Activated naive CD4-positive, alpha-beta T cell treated with anti-CD3 and anti-CD28 coated beads, Interleukin-2, amount 50 U/mL, for 72 hours (primary cell): ENCODE measurements at regions not wholly inside any gene's neighbourhood (a gene's known extent, or its start where the extent isn't known, plus 50 kb on each side); places are given as distances from the start of the nearest gene placed in this dataset.
"Not testable (repeated sequence)": the region's sequence is repeated elsewhere in the genome, so short reads cannot be mapped to it uniquely, and the experiment has no call there.

Experiments used
- ATAC-seq, 2 donors: fragments of 150-1000 bp; cut with Tn5 transposase; 2 replicates each; pipeline ENCODE4 v1.10.0; 2021; ENCODE audit warnings: mild to moderate bottlenecking in 2 of 2, moderate library complexity in 2 of 2
- DNase-seq, 2 donors: peaks; one replicate each; pipeline ENCODE4 v3.0.0; 2021 to 2022; ENCODE audit warnings: low spot score in 2 of 2
- H3K27ac Mint-ChIP-seq, 2 donors: one replicate each; pipeline ENCODE4 v1.8.0; 2022; ENCODE audit warnings: mild to moderate bottlenecking in 2 of 2, mixed read lengths in 2 of 2
- H3K36me3 Mint-ChIP-seq, 2 donors: one replicate each; pipeline ENCODE4 v1.8.0; 2022; ENCODE audit warnings: mixed read lengths in 2 of 2
- H3K9me3 Mint-ChIP-seq, 2 donors: one replicate each; pipeline ENCODE4 v1.8.0; 2022; ENCODE audit warnings: mixed read lengths in 2 of 2

DNA sequence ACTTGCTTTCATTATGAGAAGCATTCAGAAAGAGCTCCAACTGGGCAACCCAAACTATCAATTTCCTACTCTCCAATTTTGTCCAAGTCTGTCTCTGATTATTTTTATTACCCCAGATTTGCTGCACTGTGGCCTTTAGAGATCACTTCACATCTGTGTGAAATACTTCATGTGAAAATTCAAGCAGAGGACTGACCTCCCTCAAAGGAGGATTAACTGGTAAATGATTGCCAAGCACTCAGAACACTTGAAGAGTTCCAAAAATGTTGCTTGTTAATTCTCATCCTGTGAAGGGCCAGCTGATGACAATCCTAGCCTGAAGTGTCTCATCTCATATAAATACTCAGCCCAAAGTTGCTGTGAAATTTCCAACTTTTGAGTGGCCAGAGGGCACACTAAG lies 182.8 kb upstream of the DGKB start:
- no peak for DNase-seq
- H3K36me3 Mint-ChIP-seq: no peaks in the 10 kb centered on the region
- no peak overlapping the region for H3K27ac Mint-ChIP-seq
- no peak for ATAC-seq
- peaks cover 0 to 6% of the 10 kb centered on the region in 2 donors for H3K9me3 Mint-ChIP-seq

DNA sequence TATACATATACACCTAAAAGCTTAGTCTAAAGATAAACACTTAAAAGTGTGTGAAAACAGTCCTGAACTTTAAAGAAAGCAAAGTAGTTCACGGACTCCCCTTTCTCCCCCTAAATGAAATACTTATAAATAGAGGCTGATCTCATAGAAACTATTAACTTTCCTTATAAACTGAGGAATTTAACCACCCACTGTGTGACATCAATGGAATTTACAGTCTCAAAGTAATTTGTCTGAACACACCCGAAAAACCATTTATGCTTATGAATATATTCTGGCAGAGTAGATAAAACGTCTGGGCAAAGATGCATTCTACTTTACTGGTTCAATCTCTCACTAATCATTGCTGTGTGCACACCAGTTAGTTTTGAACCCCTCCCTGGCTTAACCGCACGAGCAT lies 181.8 kb upstream of the DGKB start:
- Mint-ChIP-seq H3K9me3 (peaks cover 0 to under 1% of the 10 kb centered on the region in 2 donors), H3K36me3 (no peaks in the 10 kb centered on the region), H3K27ac (no peak overlapping the region)
- DNase-seq (no peak), ATAC-seq (no peak)

DNA sequence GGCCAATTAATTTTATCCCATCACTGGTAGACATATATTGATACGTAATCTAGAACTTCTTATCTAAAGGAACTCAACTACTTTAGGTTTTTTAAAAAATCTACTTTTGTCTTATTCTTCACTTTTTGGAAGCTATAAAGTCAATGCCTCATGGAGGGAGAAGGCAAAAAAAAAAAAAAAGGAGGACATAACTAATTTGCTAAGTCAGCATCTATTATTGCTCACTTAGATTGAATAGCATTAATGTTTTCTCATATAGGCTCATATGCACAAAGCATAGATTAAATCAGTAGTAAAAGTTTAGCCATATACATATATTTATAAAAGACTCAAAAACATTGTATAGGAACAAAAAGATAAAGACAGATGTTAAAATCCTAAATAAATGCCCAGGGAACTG lies 179.3 kb upstream of the DGKB start:
- H3K36me3 Mint-ChIP-seq: peaks cover 0 to 5% of the 10 kb centered on the region in 2 donors
- ATAC-seq (no peak), DNase-seq (no peak)
- peaks cover 0 to 6% of the 10 kb centered on the region in 2 donors for H3K9me3 Mint-ChIP-seq
- H3K27ac Mint-ChIP-seq: no peak overlapping the region

DNA sequence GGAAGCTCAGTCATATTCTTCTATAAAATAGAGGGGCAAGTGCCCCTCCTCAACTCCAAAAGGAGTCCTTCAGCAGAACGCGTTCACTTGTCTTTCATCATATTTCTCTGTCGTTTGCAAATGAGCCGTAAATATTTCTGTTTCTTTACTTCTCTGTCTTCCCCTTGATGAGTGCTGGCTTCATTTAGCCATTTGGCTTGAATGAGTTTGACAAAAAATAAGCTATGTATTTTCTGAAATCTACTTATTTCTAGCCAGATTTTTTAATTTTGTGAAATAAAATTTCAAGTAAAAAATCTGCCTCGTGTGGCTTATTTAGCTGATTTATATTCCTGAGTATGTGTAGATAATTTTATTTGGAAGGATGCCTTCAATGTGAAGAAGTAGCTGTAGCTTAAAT lies 170.8 kb upstream of the DGKB start:
- DNase-seq: no peak
- no peak for ATAC-seq
- Mint-ChIP-seq H3K36me3 (peaks cover 0 to 3% of the 10 kb centered on the region in 2 donors), H3K9me3 (peaks cover 0 to 7% of the 10 kb centered on the region in 2 donors), H3K27ac (no peak overlapping the region)

DNA sequence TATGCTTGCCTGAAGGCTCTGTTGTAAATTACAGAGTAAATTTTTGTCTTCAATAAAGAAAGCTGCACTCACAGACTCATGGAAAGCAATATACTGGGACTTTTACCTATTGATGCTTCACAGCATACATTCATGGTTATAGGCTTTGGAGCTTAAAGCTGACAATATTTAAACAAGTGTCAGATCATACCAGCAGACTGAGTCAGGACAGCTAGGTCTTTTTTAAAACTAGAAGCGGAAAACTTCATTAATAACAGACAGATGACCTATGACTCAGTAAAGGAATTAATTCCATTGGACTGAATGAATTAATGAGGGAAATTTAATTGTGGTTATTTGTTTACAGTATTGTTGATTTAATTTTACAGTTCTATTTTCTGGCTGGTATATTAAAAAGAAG lies 165.8 kb upstream of the DGKB start:
- Mint-ChIP-seq H3K9me3 (peaks cover 6 to 10% of the 10 kb centered on the region in 2 donors), H3K36me3 (no peaks in the 10 kb centered on the region), H3K27ac (no peak overlapping the region)
- DNase-seq (no peak), ATAC-seq (no peak)

DNA sequence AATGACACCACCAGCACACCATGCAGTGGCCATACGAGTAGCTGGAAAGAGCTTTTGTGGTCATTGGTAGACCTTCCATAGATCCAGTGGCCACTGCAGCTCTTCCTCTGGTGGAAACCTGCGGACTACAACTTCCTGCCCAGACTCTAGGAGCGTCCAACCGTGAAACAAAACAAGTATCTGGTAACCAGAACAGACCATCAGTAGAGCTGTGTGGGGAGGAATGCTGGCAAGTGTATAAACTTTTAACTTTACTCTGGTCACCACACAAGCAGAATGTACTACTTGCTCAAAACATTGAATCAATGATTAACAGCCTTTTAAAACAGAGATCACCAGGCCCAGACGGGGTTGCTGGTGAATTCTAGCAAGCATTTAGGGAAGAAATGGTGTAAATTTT lies 154.7 kb upstream of the DGKB start:
- H3K27ac Mint-ChIP-seq: no peak overlapping the region
- no peaks in the 10 kb centered on the region for H3K36me3 Mint-ChIP-seq
- DNase-seq (no peak), ATAC-seq (no peak)
- H3K9me3 Mint-ChIP-seq: peaks cover 12 to 14% of the 10 kb centered on the region in 2 donors

DNA sequence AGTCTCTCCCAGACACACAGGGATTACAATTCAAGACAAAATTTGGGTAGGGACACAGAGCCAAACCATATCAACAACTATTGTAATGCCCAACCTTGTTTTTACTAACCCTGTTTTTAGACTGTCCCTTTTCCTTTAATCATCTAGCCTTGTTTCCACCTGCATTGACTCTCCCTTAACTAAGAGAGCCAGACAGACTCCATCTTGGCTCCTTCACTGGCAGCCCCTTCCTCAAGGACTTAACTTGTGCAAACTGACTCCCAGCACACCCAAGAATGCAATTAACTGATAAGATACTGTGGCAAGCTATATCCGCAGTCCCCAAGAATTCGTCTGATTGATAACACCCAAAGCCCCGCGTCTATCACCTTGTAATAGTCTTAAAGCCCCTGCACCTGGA lies 151.8 kb upstream of the DGKB start:
- peaks cover 12 to 14% of the 10 kb centered on the region in 2 donors for H3K9me3 Mint-ChIP-seq
- DNase-seq, H3K27ac Mint-ChIP-seq, ATAC-seq, H3K36me3 Mint-ChIP-seq: not testable (repeated sequence)

DNA sequence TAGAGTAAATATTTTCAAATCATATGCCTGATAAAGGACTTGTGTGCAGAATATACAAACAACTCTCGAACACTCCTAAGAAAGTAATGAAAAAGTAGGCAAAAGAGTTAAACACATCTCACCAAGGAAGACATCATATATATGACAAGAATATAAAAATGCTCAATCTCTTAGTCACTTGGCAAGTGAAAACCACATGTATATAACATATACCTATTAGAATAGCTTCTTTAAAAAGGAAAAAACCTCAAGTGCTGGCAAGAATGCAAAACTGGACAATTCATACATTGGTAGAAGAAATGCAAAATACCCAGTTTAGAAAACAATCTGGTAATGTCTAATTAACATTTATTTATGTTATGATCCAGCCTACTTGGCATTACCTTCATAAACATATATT lies 146.6 kb upstream of the DGKB start:
- no peak for DNase-seq
- Mint-ChIP-seq H3K9me3 (peaks cover 9 to 15% of the 10 kb centered on the region in 2 donors), H3K36me3 (no peaks in the 10 kb centered on the region), H3K27ac (no peak overlapping the region)
- no peak for ATAC-seq

DNA sequence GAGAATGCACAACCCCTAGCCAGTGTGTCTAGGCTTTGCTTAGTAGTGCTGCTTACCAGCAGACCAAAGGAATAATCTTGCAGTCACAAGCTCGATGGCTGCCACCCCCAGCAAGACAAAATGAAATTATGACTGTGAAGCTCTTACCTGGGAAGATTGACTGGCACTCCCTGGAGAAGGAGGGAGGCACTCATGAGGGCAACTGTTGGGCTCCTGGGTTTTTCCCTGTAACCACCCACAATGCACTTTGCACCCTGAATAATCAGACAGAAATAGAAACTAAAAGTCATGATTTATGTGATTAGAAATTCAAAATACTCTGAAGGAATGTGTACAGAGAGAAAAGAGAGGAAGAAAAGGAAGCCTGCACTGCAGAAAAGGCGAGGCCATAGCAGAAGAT lies 144.3 kb upstream of the DGKB start:
- Mint-ChIP-seq H3K36me3 (no peaks in the 10 kb centered on the region), H3K27ac (no peak overlapping the region), H3K9me3 (peaks cover 4 to 15% of the 10 kb centered on the region in 2 donors)
- no peak for ATAC-seq
- no peak for DNase-seq

DNA sequence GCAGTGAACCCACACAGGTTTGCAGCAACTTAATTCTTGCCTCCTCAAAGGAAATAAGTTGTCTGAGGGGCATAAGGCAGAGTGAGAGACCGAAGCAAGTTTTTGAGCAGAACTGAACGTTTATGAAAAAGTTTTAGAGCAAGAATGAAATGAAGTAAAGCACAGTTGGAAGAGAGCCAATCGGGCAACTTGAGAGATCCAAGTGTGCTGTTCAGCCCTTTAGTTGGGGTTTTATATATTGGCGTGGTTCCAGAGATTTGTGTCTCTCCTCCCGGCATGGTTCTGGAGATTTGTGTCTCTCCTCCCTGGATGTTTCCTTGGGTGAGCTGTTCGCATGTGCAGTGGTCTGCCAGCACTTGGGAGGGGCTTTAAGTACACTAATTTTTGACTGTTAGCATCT lies 141.4 kb upstream of the DGKB start:
- DNase-seq (no peak), ATAC-seq (no peak)
- H3K27ac Mint-ChIP-seq: no peak overlapping the region
- H3K36me3 Mint-ChIP-seq: no peaks in the 10 kb centered on the region
- H3K9me3 Mint-ChIP-seq: peaks cover 10 to 15% of the 10 kb centered on the region in 2 donors

DNA sequence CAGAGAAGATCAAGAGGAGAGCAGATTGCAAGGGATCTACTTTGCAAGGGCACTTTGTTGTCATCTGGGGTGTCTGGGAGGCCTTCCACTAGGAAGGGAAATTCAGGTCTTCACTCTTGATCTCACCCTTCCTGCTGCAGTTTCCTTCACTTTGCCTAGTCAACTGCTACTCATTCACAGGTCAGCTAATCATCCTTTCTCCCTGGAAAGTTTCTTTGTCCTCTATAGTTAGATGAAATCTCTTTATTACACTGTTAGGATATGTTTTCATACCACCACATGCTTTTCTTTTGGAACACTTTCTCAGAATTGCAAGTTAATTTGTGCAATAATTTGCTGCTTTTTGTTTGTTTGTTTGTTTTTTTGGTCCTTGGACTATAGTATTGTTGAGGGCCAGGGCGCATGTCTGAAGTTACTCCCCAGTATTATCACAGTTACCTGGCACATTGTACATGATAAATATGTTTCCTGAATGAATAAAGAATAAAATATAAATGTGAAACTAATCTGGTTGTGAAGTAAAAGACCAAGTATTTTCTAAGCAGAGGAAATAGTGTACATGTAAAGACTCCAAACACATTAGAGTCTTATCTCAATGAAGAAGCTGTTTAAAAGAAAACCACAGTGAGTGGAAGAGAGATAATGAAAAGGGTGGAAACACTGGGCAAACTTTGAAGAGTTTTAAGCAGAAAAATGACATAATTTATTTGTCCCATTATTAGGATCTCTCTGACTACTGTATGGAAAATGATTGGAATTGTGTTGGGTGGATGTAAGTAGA lies 139.9 kb upstream of the DGKB start:
- H3K27ac Mint-ChIP-seq: no peak overlapping the region
- peaks cover 13 to 15% of the 10 kb centered on the region in 2 donors for H3K9me3 Mint-ChIP-seq
- ATAC-seq: no peak
- no peaks in the 10 kb centered on the region for H3K36me3 Mint-ChIP-seq
- DNase-seq: no peak

DNA sequence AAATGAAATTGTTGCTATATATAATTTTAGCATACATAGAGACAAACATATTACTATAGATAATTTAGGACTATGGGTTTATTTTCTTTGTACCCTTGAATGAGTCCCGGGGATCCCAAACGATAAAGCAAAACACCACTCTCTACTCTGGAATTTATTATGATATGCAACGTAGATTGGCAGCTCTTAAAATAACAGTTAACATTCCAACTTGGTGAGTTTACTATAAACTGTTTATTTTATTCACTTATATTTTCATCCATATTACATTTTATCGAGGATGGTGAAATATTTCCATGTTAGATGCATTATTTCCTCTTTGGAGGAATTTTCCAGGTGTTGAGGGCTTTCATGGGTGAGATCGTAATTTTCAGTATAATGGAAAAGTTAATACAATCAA lies 138.7 kb upstream of the DGKB start:
- Mint-ChIP-seq H3K36me3 (no peaks in the 10 kb centered on the region), H3K9me3 (peaks cover 12 to 15% of the 10 kb centered on the region in 2 donors), H3K27ac (no peak overlapping the region)
- DNase-seq (no peak), ATAC-seq (no peak)

DNA sequence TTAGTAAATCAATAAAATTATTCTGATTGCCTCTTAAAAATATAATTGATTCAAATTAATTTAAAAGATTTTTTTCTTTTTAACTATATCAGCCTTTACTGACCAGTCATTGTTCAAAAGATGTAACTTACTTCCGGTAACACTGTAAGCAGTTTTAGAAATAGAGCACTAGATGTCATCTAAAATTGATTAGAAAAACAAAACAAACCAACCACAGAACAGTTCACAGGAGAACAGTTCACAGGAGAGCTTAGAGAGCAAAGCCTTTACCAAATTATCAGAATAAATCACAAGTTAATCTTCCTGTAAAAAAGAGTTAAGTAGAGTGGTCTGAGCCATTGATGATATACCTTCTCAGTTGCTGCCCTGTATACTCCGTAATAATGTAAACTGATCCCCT lies 133.3 kb upstream of the DGKB start:
- ATAC-seq: no peak
- Mint-ChIP-seq H3K9me3 (peaks cover 4 to 20% of the 10 kb centered on the region in 2 donors), H3K27ac (no peak overlapping the region), H3K36me3 (no peaks in the 10 kb centered on the region)
- DNase-seq: no peak

DNA sequence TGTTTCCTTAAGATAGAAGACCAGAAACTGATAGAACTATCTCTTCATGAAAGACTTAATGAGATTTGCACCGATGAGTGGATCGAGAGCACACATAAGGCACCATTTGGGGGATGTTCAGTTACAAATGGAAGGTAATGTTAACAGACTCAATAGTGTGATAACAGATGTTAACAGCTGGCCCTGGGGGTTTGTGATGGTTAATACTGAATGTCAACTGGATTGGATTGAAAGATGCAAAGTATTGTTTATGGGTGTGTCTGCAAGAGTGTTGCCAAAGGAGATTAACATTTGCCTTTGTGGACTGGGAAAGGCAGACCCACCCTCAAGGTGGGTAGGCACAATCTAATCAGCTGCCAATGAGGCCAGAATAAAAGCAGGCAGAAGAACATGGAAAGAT lies 130.5 kb upstream of the DGKB start:
- Mint-ChIP-seq H3K27ac (no peak overlapping the region), H3K9me3 (peaks cover 4 to 10% of the 10 kb centered on the region in 2 donors), H3K36me3 (no peaks in the 10 kb centered on the region)
- DNase-seq (no peak), ATAC-seq (no peak)

DNA sequence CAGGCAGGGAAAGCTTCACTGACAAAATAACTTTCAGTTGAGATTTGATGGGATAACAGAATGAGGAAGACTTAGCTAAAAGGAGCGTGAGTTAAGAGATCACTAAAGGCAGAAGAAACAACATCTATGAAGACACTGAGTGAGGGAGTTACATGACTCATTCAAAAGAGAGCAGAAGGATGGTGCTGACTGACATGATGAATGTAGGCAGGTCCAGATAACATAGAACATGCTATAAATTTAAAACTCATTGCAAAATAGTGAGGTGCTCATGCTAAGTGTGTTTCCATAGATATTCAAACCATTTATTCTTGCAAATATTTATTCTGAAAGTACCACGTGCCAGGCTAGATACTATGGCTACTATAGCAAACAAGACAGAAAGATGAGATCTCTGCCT lies 116.4 kb upstream of the DGKB start:
- no peak for ATAC-seq
- H3K36me3 Mint-ChIP-seq: no peaks in the 10 kb centered on the region
- no peaks in the 10 kb centered on the region for H3K9me3 Mint-ChIP-seq
- H3K27ac Mint-ChIP-seq: no peak overlapping the region
- no peak for DNase-seq

DNA sequence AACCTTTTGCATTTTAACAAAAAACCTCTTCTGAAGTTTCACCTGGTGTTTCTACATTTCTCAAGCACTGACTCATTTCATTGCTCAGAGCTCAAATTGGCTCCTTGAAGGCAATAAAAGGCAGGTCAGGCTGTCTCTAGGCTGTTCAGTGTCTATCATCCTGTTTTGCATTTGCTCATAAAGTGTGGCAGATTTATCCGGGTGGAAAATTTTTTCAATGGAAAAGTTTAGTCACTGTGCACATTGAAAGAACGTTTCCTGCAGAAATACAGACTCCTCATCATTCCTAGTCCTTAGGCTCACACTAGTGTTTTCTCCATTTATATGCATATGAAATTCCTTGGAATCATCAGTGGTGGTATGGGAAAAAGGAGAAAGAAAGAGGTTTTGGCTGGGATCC lies 114.2 kb upstream of the DGKB start:
- ATAC-seq (no peak), DNase-seq (no peak)
- Mint-ChIP-seq H3K9me3 (no peaks in the 10 kb centered on the region), H3K36me3 (no peaks in the 10 kb centered on the region), H3K27ac (no peak overlapping the region)

DNA sequence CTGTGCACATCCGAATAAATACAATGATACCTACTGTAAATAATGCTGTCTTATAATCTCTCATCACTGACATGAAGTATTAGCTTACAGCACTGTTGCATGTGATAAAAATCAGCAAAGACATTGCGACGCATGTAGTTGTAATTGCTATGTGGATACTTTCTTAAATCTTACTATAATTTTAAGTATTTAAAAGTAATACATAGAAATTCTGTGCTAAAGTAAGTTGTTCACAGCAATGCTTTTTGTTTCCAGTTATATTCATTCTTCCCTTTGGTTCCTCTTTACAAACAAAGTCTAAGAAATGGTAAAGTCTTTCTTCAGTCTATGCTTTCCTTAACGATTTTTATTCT lies 113.7 kb upstream of the DGKB start:
- ATAC-seq (no peak), DNase-seq (no peak)
- no peaks in the 10 kb centered on the region for H3K36me3 Mint-ChIP-seq
- peaks cover 0 to 4% of the 10 kb centered on the region in 2 donors for H3K9me3 Mint-ChIP-seq
- no peak overlapping the region for H3K27ac Mint-ChIP-seq

DNA sequence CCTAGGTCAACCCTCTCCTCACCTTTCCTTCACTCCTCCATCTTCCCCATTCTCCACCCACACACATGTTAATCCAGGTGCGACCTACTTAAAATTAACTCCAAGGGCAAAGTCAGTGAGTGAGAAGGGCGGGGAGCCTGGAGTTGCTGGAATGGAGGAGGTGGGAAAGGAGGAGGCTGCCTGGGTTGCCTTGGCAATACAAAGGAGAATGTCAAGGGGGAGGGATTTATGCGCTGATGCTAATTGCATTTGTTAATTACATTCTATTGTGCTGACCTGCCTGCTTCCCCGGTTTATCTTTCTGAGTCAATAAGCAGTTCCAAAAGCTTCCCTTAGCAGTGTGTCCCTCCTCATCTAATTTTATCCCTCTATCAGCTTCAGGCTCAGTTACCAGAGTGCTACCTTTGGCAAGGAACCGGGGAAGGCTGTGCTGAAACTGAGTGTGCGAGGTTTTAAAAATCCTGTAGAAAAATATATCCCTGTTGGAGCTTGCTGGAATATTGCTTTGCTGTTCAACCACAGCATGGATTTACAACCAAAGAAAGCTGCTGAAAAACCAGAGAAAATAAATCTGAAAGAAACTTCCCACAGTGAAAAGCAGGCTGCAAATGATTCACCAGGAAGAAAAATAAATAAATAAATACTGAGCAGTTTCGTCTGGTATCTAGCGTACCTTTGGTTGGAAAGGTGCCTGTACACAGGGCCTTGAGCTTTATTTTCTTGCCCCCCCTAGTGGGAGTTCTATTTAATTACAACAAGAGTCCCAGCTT lies 113.2 kb upstream of the DGKB start:
- peak in 1 of 2 donors; percentile 65 for ATAC-seq

More for the DNA sequence above, 113.2 kb upstream of the DGKB start:
- peak in 1 of 2 donors; percentile 6 for DNase-seq
- no peak overlapping the region for H3K27ac Mint-ChIP-seq
- no peaks in the 10 kb centered on the region for H3K36me3 Mint-ChIP-seq
- H3K9me3 Mint-ChIP-seq: peaks cover 0 to 5% of the 10 kb centered on the region in 2 donors
